K562 (cell line): ENCODE measurements at regions not wholly inside any gene's neighbourhood (a gene's known extent, or its start where the extent isn't known, plus 50 kb on each side); places are given as distances from the start of the nearest gene placed in this dataset.

Experiments used
- ATAC-seq: fragments of 200-7000 bp; cut with Tn5 transposase; 3 replicates; pipeline ENCODE4 v1.9.1; 2020; ENCODE audit warnings: moderate library complexity
- BruUV-seq: library from RNA; stranded (reverse); fragments of 400-500 nt; replicated peaks from 2 replicates; lab custom pipeline; 2021; lab: Mats Ljungman, UMichigan
- CTCF ChIA-PET: fragments of 300-600 bp; formaldehyde crosslinking; extraction: SDS; loops from one replicate; lab custom pipeline; 2021; ENCODE audit warnings: low intra/inter-chr PET ratio; lab: Yijun Ruan, JAX
- POLR2A ChIA-PET: fragments of 300-600, 350-650 bp; sonication (Branson Sonifier 250); formaldehyde crosslinking; extraction: SDS; loops from one replicate; lab custom pipeline; 2021; ENCODE audit warnings: antibody characterized with exemption, inconsistent platforms; lab: Yijun Ruan, JAX
- DNase-seq, 4 experiments: peaks; one replicate each; pipeline versions ENCODE4 v3.0.0 to v3.0.0-alpha.2; 2011 to 2018; ENCODE audit warnings: low spot score in 3 of 4, mixed read lengths in 3 of 4; ENCODE audit errors: extremely low read depth in 1 of 4
- FAIRE-seq: peaks from 2 replicates; lab custom pipeline; 2011; peaks lifted over from hg19 to GRCh38; lab: Jason Lieb, UNC
- H2AFZ ChIP-seq: 2 replicates; pipeline ENCODE4 v1.6.0; 2011; ENCODE audit warnings: low read depth, low read length, control low read depth, inconsistent platforms
- H3K27ac ChIP-seq: fragments of 200-600 bp; 3 replicates; pipeline ENCODE4 v1.8.0; 2011; ENCODE audit warnings: low read depth, mild to moderate bottlenecking, control low read depth, inconsistent platforms, low read length, moderate library complexity, mixed read lengths; ENCODE audit errors: extremely low read depth
- H3K27me3 ChIP-seq, 2 experiments: fragments of 300-600 bp in 1 of 2; 2 replicates in 1 of 2; 3 replicates in 1 of 2; pipeline versions ENCODE4 v1.6.0 to v1.8.0; 2011; ENCODE audit warnings: inconsistent platforms in 2 of 2, low read length in 2 of 2, mild to moderate bottlenecking in 1 of 2, mixed read lengths in 1 of 2, moderate library complexity in 1 of 2; ENCODE audit not compliant: control insufficient read depth in 2 of 2, insufficient read depth in 2 of 2
- H3K36me3 ChIP-seq: fragments of 300-600 bp; 3 replicates; pipeline ENCODE4 v1.8.0; 2011; ENCODE audit warnings: mild to moderate bottlenecking, low read length, inconsistent platforms; ENCODE audit not compliant: control insufficient read depth, insufficient read depth
- H3K4me1 ChIP-seq, 2 experiments: fragments of 200-600 bp in 1 of 2; replicated peaks in 1 of 2; 2 replicates in 1 of 2; 3 replicates in 1 of 2; pipeline versions ENCODE4 v1.5.1 to v1.8.0; 2011; ENCODE audit warnings: inconsistent platforms in 2 of 2, low read length in 2 of 2, mild to moderate bottlenecking in 1 of 2, mixed read lengths in 1 of 2, moderate library complexity in 1 of 2; ENCODE audit not compliant: control insufficient read depth in 2 of 2, insufficient read depth in 2 of 2
- H3K4me2 ChIP-seq: 2 replicates; pipeline ENCODE4 v1.6.1; 2011; ENCODE audit warnings: low read length, control low read depth, inconsistent platforms, mixed read lengths; ENCODE audit not compliant: insufficient read depth
- H3K4me3 ChIP-seq: fragments of 200-600 bp; sonication (generic), shearing (Covaris generic); 2 replicates; pipeline ENCODE4 v1.5.1; 2016; ENCODE audit warnings: control low read depth, inconsistent platforms
- H3K79me2 ChIP-seq: fragments of 200-600 bp; 3 replicates; pipeline ENCODE4 v1.8.0; 2011; ENCODE audit warnings: low read length, inconsistent platforms; ENCODE audit not compliant: control insufficient read depth, insufficient read depth
- H3K9ac ChIP-seq, 2 experiments: 2 replicates each; pipeline versions ENCODE4 v1.6.0 to v1.6.1; 2011; ENCODE audit warnings: low read depth in 2 of 2, low read length in 2 of 2, control low read depth in 1 of 2, inconsistent platforms in 1 of 2, mild to moderate bottlenecking in 1 of 2, mixed read lengths in 1 of 2; ENCODE audit not compliant: insufficient read depth in 1 of 2
- H3K9me1 ChIP-seq: one replicate; pipeline ENCODE4 v1.6.0; 2011; ENCODE audit warnings: inconsistent platforms, mild to moderate bottlenecking, low read length, moderate library complexity; ENCODE audit not compliant: control insufficient read depth, insufficient read depth
- H3K9me3 ChIP-seq: replicated peaks from 2 replicates; pipeline ENCODE4 v1.5.1; 2011; ENCODE audit warnings: low read depth, low read length, inconsistent platforms; ENCODE audit not compliant: control insufficient read depth, insufficient read depth
- H4K20me1 ChIP-seq: replicated peaks from 2 replicates; pipeline ENCODE4 v1.6.1; 2011; ENCODE audit warnings: low read length, inconsistent platforms, mixed read lengths; ENCODE audit not compliant: control insufficient read depth, insufficient read depth
- ASH1L ChIP-seq: fragments of 450-650 bp; IDR thresholded peaks from 2 replicates; pipeline ENCODE4 v1.6.1; 2018; ENCODE audit warnings: borderline replicate concordance, mild to moderate bottlenecking, low read depth; ENCODE audit not compliant: partially characterized antibody
- ELF2 ChIP-seq: fragments of 250-450 bp; sonication (Bioruptor Pico); IDR thresholded peaks from 2 replicates; pipeline ENCODE4 v1.5.0; 2021; ENCODE audit warnings: mild to moderate bottlenecking
- HNRNPL ChIP-seq: fragments of 200-400 bp; formaldehyde crosslinking; IDR thresholded peaks from 2 replicates; pipeline ENCODE4 v1.6.1; 2017; ENCODE audit warnings: low read depth, mild to moderate bottlenecking, low read length
- JUNB ChIP-seq: fragments of 450-650 bp; formaldehyde crosslinking; conservative IDR thresholded peaks from 2 replicates; pipeline ENCODE4 v1.4.0; 2020; ENCODE audit warnings: mild to moderate bottlenecking
- RUNX1 ChIP-seq: sonication (generic); IDR thresholded peaks from 2 replicates; pipeline ENCODE4 v1.6.1; 2016; ENCODE audit warnings: antibody characterized with exemption, low read depth
- SREBF1 ChIP-seq: fragments of 150-350 bp; IDR thresholded peaks from 2 replicates; pipeline ENCODE4 v1.6.1; 2014; ENCODE audit warnings: antibody characterized with exemption, low read depth, low read length, borderline replicate concordance
- ZC3H8 ChIP-seq: fragments of 450-650 bp; IDR thresholded peaks from 2 replicates; pipeline ENCODE4 v1.6.1; 2017
- ZNF24 ChIP-seq: fragments of 450-650 bp; IDR thresholded peaks from 2 replicates; pipeline ENCODE4 v1.6.1; 2016
- ZNF436 ChIP-seq: fragments of 250-450, 450-650 bp; sonication (Bioruptor Pico); formaldehyde crosslinking; IDR thresholded peaks from 2 replicates; pipeline ENCODE4 v1.7.0; 2020; ENCODE audit warnings: mild to moderate bottlenecking
- ZNF766 ChIP-seq: fragments of 200-800 bp; sonication (Bioruptor generic); conservative IDR thresholded peaks from 2 replicates; pipeline ENCODE4 v1.6.1; 2016; ENCODE audit warnings: missing genetic modification characterization, missing compliant biosample characterization
- WGBS: fragments of 100-300 bp; shearing (Covaris generic); methylation state at CpG from one replicate; pipeline ENCODE4 v1.1.6; 2016; ENCODE audit warnings: low coverage, mixed read lengths; ENCODE audit not compliant: insufficient coverage; ENCODE audit errors: missing lambda C conversion rate; 5-methylcytosine and 5-hydroxymethylcytosine counted together
- in situ Hi-C: fragments of 300-500 bp; cut with MboI; formaldehyde crosslinking; loops from 4 replicates; pipeline ENCODE4 v1.15.0; 2018; ENCODE audit warnings: inconsistent platforms, mixed read lengths
- intact Hi-C: fragments of 100-400 bp; cut with micrococcal nuclease; formaldehyde crosslinking; loops from 2 replicates; pipeline ENCODE4 v1.14.2; 2022
- TF ChIP-seq, protein P1 (sequence below): sonication (generic); formaldehyde crosslinking; IDR thresholded peaks from 2 replicates; pipeline ENCODE4 v1.8.0; 2022; ENCODE audit warnings: mild to moderate bottlenecking, missing genetic modification reagents
- TF ChIP-seq, protein P2 (sequence below): fragments of 150-350 bp; conservative IDR thresholded peaks from 2 replicates; pipeline ENCODE4 v1.6.1; 2014; ENCODE audit warnings: low read length
- TF ChIP-seq, protein P3 (sequence below), 2 experiments: fragments of 450-650 bp; IDR thresholded peaks; 2 replicates each; pipeline ENCODE4 v1.6.1; 2016

DNA sequence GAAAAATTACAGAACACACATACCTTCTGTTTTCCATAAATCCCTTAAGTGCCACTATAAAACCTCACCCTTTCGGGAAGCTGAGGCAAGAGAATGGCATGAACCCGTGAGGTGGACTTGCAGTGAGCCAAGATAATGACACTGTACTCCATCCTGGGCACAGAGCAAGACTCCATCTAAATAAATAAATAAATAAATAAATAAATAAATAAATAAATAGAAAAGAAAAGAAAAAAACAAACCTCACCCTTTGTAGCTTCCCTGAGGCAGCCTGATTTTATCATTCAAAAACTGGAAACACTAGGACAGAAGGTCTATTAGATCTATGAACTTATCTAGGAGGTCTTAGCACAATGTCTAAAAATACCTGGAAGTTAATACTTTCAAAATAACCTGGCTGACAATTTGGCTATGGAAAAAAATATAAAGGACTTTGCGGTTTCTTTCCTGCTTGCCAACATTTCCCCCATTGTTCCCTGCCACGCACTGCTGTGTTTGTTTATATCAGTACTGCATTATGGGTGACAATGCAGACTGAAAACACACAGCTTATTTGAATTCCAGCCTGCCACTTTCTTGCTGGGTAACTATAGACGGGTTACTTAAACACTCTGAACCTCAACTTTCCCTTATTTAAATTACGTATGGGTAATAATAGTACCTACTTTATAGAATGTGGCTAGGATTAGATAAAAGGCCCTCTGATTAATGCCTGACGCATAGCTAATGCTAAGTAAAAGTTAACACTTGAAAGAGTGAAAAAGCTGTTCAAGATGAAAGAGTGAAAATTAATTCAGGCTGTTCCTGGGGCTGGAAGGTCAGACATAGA is 313.0 kb downstream of the RDH14 start:
- Histone ChIP-seq H3K27me3 (no peaks in the 10 kb centered on the region), H3K4me3 (no peak overlapping the region), H3K36me3 (no peaks in the 10 kb centered on the region), H3K9ac (no peak overlapping the region), H2AFZ (no peak overlapping the region), H3K27ac (no peak overlapping the region), H4K20me1 (no peaks in the 10 kb centered on the region), H3K79me2 (no peaks in the 10 kb centered on the region), H3K4me1 (no peaks in the 10 kb centered on the region), H3K9me3 (no peaks in the 10 kb centered on the region), H3K4me2 (no peak overlapping the region), H3K9me1 (no peaks in the 10 kb centered on the region)
- no TSS peak for BruUV-seq
- intact Hi-C loops, result no loop called here
- DNase-seq (no peak), FAIRE-seq (no peak), ATAC-seq (no peak)
- ChIA-PET POLR2A (interaction anchor here (0.8 kb wide), 1 partner anchor 88 kb away, joined by 3 read pairs; no protein-coding TSS in a partner anchor), CTCF (no interaction called here)
- no peak for TF ChIP-seq ZNF436 (CRISPR knock-in tag)
- TF ChIP-seq, protein P1, sequence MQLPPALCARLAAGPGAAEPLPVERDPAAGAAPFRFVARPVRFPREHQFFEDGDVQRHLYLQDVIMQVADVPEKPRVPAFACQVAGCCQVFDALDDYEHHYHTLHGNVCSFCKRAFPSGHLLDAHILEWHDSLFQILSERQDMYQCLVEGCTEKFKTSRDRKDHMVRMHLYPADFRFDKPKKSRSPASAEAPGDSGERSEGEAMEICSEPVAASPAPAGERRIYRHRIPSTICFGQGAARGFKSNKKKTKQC (CRISPR knock-in tag), result no peak
- TF ChIP-seq, protein P2, sequence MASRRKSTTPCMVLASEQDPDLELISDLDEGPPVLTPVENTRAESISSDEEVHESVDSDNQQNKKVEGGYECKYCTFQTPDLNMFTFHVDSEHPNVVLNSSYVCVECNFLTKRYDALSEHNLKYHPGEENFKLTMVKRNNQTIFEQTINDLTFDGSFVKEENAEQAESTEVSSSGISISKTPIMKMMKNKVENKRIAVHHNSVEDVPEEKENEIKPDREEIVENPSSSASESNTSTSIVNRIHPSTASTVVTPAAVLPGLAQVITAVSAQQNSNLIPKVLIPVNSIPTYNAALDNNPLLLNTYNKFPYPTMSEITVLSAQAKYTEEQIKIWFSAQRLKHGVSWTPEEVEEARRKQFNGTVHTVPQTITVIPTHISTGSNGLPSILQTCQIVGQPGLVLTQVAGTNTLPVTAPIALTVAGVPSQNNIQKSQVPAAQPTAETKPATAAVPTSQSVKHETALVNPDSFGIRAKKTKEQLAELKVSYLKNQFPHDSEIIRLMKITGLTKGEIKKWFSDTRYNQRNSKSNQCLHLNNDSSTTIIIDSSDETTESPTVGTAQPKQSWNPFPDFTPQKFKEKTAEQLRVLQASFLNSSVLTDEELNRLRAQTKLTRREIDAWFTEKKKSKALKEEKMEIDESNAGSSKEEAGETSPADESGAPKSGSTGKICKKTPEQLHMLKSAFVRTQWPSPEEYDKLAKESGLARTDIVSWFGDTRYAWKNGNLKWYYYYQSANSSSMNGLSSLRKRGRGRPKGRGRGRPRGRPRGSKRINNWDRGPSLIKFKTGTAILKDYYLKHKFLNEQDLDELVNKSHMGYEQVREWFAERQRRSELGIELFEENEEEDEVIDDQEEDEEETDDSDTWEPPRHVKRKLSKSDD, result no peak
- no peak for TF ChIP-seq HNRNPL
- TF ChIP-seq ZC3H8, result no peak
- no peak for TF ChIP-seq ELF2
- no peak for TF ChIP-seq ZNF766
- no peak for TF ChIP-seq RUNX1
- no peak for TF ChIP-seq ASH1L
- TF ChIP-seq, protein P3, sequence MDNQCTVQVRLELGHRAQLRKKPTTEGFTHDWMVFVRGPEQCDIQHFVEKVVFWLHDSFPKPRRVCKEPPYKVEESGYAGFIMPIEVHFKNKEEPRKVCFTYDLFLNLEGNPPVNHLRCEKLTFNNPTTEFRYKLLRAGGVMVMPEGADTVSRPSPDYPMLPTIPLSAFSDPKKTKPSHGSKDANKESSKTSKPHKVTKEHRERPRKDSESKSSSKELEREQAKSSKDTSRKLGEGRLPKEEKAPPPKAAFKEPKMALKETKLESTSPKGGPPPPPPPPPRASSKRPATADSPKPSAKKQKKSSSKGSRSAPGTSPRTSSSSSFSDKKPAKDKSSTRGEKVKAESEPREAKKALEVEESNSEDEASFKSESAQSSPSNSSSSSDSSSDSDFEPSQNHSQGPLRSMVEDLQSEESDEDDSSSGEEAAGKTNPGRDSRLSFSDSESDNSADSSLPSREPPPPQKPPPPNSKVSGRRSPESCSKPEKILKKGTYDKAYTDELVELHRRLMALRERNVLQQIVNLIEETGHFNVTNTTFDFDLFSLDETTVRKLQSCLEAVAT (IDR thresholded peaks at IDR 0.05), result no peak
- no peak for TF ChIP-seq SREBF1
- TF ChIP-seq ZNF24, result no peak
- no peak for TF ChIP-seq JUNB (CRISPR knock-in tag)
- in situ Hi-C loops, result no loop called here
- 1% methylated on average over 7 of the region's 7 CpGs for WGBS
